DND-41 (cell line): ENCODE measurements at regions not wholly inside any gene's neighbourhood (a gene's known extent, or its start where the extent isn't known, plus 50 kb on each side); places are given as distances from the start of the nearest gene placed in this dataset.

Experiments
- CTCF ChIP-seq: IDR thresholded peaks from 2 replicates; pipeline ENCODE4 v1.5.1; 2012; ENCODE audit warnings: borderline replicate concordance, low read length, moderate library complexity, mild to moderate bottlenecking; ENCODE audit not compliant: poor library complexity, severe bottlenecking; ENCODE audit errors: extremely low read depth
- EZH2 ChIP-seq: IDR thresholded peaks from 3 replicates; pipeline ENCODE4 v1.6.1; 2012; ENCODE audit warnings: borderline replicate concordance, low read depth, mild to moderate bottlenecking, moderate library complexity, low read length, inconsistent platforms; ENCODE audit not compliant: severe bottlenecking

- TF ChIP-seq CTCF, result no peak
- TF ChIP-seq EZH2, result no peak
Observed at GRCh38 chr4:104408878-104409277, 85.8 kb downstream of the CXXC4 start.
